GM12878 (cell line): ENCODE measurements at regions not wholly inside any gene's neighbourhood (a gene's known extent, or its start where the extent isn't known, plus 50 kb on each side); places are given as distances from the start of the nearest gene placed in this dataset.

Experiments
- CTCF ChIP-seq, 3 experiments: IDR thresholded peaks in 2 of 3; conservative IDR thresholded peaks in 1 of 3; 2 replicates each; pipeline ENCODE4 v1.5.1; 2011; ENCODE audit warnings: low read depth in 3 of 3, low read length in 3 of 3, mild to moderate bottlenecking in 3 of 3, control low read depth in 2 of 3, moderate library complexity in 2 of 3, inconsistent platforms in 1 of 3, mixed read lengths in 1 of 3; ENCODE audit not compliant: control insufficient read depth in 2 of 3, insufficient read depth in 1 of 3; ENCODE audit errors: extremely low read depth in 1 of 3
- GABPA ChIP-seq: IDR thresholded peaks from 2 replicates; pipeline ENCODE4 v1.6.1; 2014; ENCODE audit warnings: antibody characterized with exemption, low read depth, mild to moderate bottlenecking, inconsistent platforms
- MAX ChIP-seq: IDR thresholded peaks from 2 replicates; pipeline ENCODE4 v1.6.1; 2012; ENCODE audit warnings: low read depth, low read length, improper control_type of control experiment
- POLR2A ChIP-seq: IDR thresholded peaks from 2 replicates; pipeline ENCODE4 v1.6.1; 2011; ENCODE audit warnings: low read depth, mild to moderate bottlenecking, low read length
- REST ChIP-seq: IDR thresholded peaks from 2 replicates; pipeline ENCODE4 v1.6.1; 2012; ENCODE audit warnings: mild to moderate bottlenecking, low read depth, low read length

GRCh38 chr10:4102802-4103344, 317.9 kb upstream of the KLF6 start:
- TF ChIP-seq POLR2A (no peak), MAX (no peak), REST (no peak), GABPA (no peak), CTCF (IDR thresholded peaks at IDR 0.05 in 2 of 3, conservative IDR thresholded peaks at IDR 0.05 in 1 of 3; ENCODE audit: control insufficient read depth in 2 of 3, extremely low read depth in 1 of 3, insufficient read depth in 1 of 3, low read depth in 3 of 3, low read length in 3 of 3) (no peak)
